ENCODE measurements at regions not wholly inside any gene's neighbourhood (a gene's known extent, or its start where the extent isn't known, plus 50 kb on each side); places are given as distances from the start of the nearest gene placed in this dataset.

DNA sequence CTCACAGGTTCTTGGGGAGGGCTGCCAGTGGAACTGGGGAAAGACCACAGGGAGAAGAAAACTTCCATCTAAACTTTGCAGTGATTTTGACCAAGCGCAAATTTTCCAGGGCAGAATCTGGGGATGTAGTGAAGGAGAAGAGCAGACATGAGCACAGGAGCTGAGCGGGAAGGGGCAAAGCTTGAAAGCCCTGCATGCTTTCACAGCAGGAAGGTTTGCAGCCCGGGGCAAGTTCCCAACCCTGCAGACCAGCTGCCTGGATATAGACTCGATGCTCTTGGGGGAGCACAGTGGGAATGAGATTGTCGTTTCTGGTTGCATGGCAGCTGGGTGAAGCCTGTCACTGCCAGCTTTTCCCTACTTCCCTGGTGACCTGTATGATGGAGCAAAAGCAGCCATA lies 276.8 kb upstream of the RORB start:
- H3K79me2 ChIP-seq (ENCODE audit: control insufficient read depth, insufficient read depth, low read length), result no peaks in the 10 kb centered on the region
- no peaks in the 10 kb centered on the region for H3K4me1 ChIP-seq (ENCODE audit: control insufficient read depth in 2 of 2, insufficient read depth in 2 of 2, low read length in 2 of 2)
- TF ChIP-seq, protein P1, sequence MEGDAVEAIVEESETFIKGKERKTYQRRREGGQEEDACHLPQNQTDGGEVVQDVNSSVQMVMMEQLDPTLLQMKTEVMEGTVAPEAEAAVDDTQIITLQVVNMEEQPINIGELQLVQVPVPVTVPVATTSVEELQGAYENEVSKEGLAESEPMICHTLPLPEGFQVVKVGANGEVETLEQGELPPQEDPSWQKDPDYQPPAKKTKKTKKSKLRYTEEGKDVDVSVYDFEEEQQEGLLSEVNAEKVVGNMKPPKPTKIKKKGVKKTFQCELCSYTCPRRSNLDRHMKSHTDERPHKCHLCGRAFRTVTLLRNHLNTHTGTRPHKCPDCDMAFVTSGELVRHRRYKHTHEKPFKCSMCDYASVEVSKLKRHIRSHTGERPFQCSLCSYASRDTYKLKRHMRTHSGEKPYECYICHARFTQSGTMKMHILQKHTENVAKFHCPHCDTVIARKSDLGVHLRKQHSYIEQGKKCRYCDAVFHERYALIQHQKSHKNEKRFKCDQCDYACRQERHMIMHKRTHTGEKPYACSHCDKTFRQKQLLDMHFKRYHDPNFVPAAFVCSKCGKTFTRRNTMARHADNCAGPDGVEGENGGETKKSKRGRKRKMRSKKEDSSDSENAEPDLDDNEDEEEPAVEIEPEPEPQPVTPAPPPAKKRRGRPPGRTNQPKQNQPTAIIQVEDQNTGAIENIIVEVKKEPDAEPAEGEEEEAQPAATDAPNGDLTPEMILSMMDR (IDR thresholded peaks at IDR 0.05), result no peak
- no peak for TF ChIP-seq EZH2 (IDR thresholded peaks at IDR 0.05; ENCODE audit: borderline replicate concordance, insufficient read depth, low read depth, low read length, poor library complexity, severe bottlenecking)
- ChIA-PET CTCF (no interaction called here), POLR2A (no interaction called here)
- Mint-ChIP-seq H3K4me3 (no peak overlapping the region), H3K27ac (no peak overlapping the region), H3K27me3 (no peaks in the 10 kb centered on the region), H3K4me1 (no peaks in the 10 kb centered on the region), H3K9me3 (ENCODE audit: insufficient read depth) (no peaks in the 10 kb centered on the region)
- no peak overlapping the region for H2AFZ ChIP-seq (ENCODE audit: insufficient read depth, low read depth, low read length, poor library complexity, severe bottlenecking)
- H3K9me3 ChIP-seq (ENCODE audit: control extremely low read depth in 1 of 3, control insufficient read depth in 2 of 3, insufficient read depth in 1 of 3, low read length in 2 of 3), result peaks cover 0 to 6% (median 0%) of the 10 kb centered on the region in 3 donors
- DNase-seq, result no peak
- H4K20me1 ChIP-seq (ENCODE audit: control insufficient read depth, insufficient read depth, low read length, poor library complexity, severe bottlenecking), result no peaks in the 10 kb centered on the region
- WGBS (ENCODE audit: insufficient coverage), result 89% methylated on average over 5 of the region's 5 CpGs
- intact Hi-C loops (cut with micrococcal nuclease), result no loop called here
- no peaks in the 10 kb centered on the region for H3K27me3 ChIP-seq (replicated peaks in 1 of 4; ENCODE audit: control extremely low read depth in 1 of 4, control insufficient read depth in 3 of 4, insufficient read depth in 4 of 4, low read length in 3 of 4)
- no peak overlapping the region for H3K27ac ChIP-seq (ENCODE audit: low read length in 2 of 2)
- ATAC-seq (ENCODE audit: low read depth), result no peak
- H3K4me3 ChIP-seq (ENCODE audit: control extremely low read depth in 1 of 5, extremely low read depth in 1 of 5, insufficient read depth in 1 of 5, low read depth in 2 of 5, low read length in 4 of 5), result no peak overlapping the region
- H3K9ac ChIP-seq (ENCODE audit: low read length), result no peak overlapping the region
- no peaks in the 10 kb centered on the region for H3K36me3 ChIP-seq (replicated peaks in 1 of 2; ENCODE audit: control extremely low read depth in 1 of 2, control insufficient read depth in 1 of 2, extremely low read depth in 1 of 2, insufficient read depth in 2 of 2, low read length in 1 of 2)
- no peak overlapping the region for H3K4me2 ChIP-seq (replicated peaks; ENCODE audit: low read depth, low read length, poor library complexity, severe bottlenecking)

DNA sequence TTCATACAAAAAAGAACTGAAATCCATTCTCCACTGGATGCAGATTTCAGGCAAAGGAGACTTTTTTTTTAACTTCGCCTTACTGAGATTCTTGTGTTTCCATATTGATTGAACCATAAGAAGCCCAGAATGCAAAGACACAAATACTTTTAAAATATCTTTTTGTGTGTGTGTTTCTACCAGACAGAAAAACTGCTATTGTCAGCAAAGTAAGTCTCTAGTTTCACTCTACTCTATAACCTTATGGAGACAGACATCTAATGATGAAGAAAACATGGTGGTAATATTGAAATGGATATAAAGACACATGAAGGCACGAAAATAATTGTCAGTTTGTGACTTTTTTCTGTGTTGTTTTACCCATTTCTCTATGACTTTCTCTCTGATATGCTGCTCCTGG lies 260.3 kb upstream of the RORB start:
- H3K4me2 ChIP-seq (replicated peaks; ENCODE audit: low read depth, low read length, poor library complexity, severe bottlenecking), result no peak overlapping the region
- H3K36me3 ChIP-seq (replicated peaks in 1 of 2; ENCODE audit: control extremely low read depth in 1 of 2, control insufficient read depth in 1 of 2, extremely low read depth in 1 of 2, insufficient read depth in 2 of 2, low read length in 1 of 2), result no peaks in the 10 kb centered on the region
- intact Hi-C loops (cut with micrococcal nuclease), result no loop called here
- WGBS (ENCODE audit: insufficient coverage), result no CpG with 5 or more reads among the region's 2 CpGs
- no peaks in the 10 kb centered on the region for H3K79me2 ChIP-seq (ENCODE audit: control insufficient read depth, insufficient read depth, low read length)
- H3K9ac ChIP-seq (ENCODE audit: low read length), result no peak overlapping the region
- Mint-ChIP-seq H3K9me3 (ENCODE audit: insufficient read depth) (peaks cover 7% of the 10 kb centered on the region), H3K27me3 (no peaks in the 10 kb centered on the region), H3K27ac (no peak overlapping the region), H3K4me3 (no peak overlapping the region), H3K4me1 (no peaks in the 10 kb centered on the region)
- ATAC-seq (ENCODE audit: low read depth) (no peak), DNase-seq (no peak)
- no peak for TF ChIP-seq EZH2 (IDR thresholded peaks at IDR 0.05; ENCODE audit: borderline replicate concordance, insufficient read depth, low read depth, low read length, poor library complexity, severe bottlenecking)
- TF ChIP-seq, protein P1 (IDR thresholded peaks at IDR 0.05), result no peak
- ChIA-PET POLR2A (no interaction called here), CTCF (no interaction called here)
- H4K20me1 ChIP-seq (ENCODE audit: control insufficient read depth, insufficient read depth, low read length, poor library complexity, severe bottlenecking), result no peaks in the 10 kb centered on the region
- no peaks in the 10 kb centered on the region for H3K4me1 ChIP-seq (ENCODE audit: control insufficient read depth in 2 of 2, insufficient read depth in 2 of 2, low read length in 2 of 2)
- H2AFZ ChIP-seq (ENCODE audit: insufficient read depth, low read depth, low read length, poor library complexity, severe bottlenecking), result no peak overlapping the region
- no peak overlapping the region for H3K27ac ChIP-seq (ENCODE audit: low read length in 2 of 2)
- H3K4me3 ChIP-seq (ENCODE audit: control extremely low read depth in 1 of 5, extremely low read depth in 1 of 5, insufficient read depth in 1 of 5, low read depth in 2 of 5, low read length in 4 of 5), result no peak overlapping the region
- peaks cover 0 to 2% (median 1%) of the 10 kb centered on the region in 3 donors for H3K9me3 ChIP-seq (ENCODE audit: control extremely low read depth in 1 of 3, control insufficient read depth in 2 of 3, insufficient read depth in 1 of 3, low read length in 2 of 3)
- no peaks in the 10 kb centered on the region for H3K27me3 ChIP-seq (replicated peaks in 1 of 4; ENCODE audit: control extremely low read depth in 1 of 4, control insufficient read depth in 3 of 4, insufficient read depth in 4 of 4, low read length in 3 of 4)
